ENCODE measurements at regions not wholly inside any gene's neighbourhood (a gene's known extent, or its start where the extent isn't known, plus 50 kb on each side); places are given as distances from the start of the nearest gene placed in this dataset.

DNA sequence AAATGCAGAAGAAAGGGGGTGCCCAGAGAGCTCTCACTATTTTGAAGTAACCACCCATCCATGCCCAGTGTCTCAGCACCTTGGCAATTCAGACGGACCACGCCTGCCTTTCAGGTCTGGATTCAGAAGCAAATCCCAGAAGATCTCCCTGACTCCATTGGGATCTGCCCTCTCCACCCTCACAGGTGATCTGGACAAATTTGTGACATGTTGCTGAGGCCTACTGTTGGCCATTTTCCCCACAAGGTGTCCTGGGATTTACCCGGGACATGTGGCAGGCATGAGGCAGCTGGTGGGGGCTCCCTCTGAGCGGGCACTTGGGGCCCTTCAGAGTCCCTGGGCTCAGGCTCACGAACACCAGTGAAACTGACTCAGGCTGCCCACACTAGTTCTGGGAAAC, 51.9 kb upstream of the IYD start (continued):
- TF ChIP-seq, protein P1, sequence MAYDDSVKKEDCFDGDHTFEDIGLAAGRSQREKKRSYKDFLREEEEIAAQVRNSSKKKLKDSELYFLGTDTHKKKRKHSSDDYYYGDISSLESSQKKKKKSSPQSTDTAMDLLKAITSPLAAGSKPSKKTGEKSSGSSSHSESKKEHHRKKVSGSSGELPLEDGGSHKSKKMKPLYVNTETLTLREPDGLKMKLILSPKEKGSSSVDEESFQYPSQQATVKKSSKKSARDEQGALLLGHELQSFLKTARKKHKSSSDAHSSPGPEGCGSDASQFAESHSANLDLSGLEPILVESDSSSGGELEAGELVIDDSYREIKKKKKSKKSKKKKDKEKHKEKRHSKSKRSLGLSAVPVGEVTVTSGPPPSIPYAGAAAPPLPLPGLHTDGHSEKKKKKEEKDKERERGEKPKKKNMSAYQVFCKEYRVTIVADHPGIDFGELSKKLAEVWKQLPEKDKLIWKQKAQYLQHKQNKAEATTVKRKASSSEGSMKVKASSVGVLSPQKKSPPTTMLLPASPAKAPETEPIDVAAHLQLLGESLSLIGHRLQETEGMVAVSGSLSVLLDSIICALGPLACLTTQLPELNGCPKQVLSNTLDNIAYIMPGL (CRISPR knock-in tag; IDR thresholded peaks at IDR 0.05) = no peak
- TF ChIP-seq SMAD3 (CRISPR knock-in tag; IDR thresholded peaks at IDR 0.05; ENCODE audit: borderline replicate concordance) = no peak
- TF ChIP-seq, protein P2, sequence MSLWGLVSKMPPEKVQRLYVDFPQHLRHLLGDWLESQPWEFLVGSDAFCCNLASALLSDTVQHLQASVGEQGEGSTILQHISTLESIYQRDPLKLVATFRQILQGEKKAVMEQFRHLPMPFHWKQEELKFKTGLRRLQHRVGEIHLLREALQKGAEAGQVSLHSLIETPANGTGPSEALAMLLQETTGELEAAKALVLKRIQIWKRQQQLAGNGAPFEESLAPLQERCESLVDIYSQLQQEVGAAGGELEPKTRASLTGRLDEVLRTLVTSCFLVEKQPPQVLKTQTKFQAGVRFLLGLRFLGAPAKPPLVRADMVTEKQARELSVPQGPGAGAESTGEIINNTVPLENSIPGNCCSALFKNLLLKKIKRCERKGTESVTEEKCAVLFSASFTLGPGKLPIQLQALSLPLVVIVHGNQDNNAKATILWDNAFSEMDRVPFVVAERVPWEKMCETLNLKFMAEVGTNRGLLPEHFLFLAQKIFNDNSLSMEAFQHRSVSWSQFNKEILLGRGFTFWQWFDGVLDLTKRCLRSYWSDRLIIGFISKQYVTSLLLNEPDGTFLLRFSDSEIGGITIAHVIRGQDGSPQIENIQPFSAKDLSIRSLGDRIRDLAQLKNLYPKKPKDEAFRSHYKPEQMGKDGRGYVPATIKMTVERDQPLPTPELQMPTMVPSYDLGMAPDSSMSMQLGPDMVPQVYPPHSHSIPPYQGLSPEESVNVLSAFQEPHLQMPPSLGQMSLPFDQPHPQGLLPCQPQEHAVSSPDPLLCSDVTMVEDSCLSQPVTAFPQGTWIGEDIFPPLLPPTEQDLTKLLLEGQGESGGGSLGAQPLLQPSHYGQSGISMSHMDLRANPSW (CRISPR knock-in tag; conservative IDR thresholded peaks at IDR 0.05; ENCODE audit: low read depth) = no peak
